LNCAP (cell line): ENCODE measurements at regions not wholly inside any gene's neighbourhood (a gene's known extent, or its start where the extent isn't known, plus 50 kb on each side); places are given as distances from the start of the nearest gene placed in this dataset.

Experiments used
- CTCF ChIP-seq: fragments of 450-650 bp; IDR thresholded peaks from 2 replicates; pipeline ENCODE4 v1.5.1; 2017; ENCODE audit warnings: mild to moderate bottlenecking

- no peak for TF ChIP-seq CTCF
Measured at GRCh38 chr5:93117751-93118531, 463.1 kb downstream of the NR2F1-AS1 start.

GRCh38 chr5:93107805-93108520 is 473.1 kb downstream of the NR2F1-AS1 start:
- TF ChIP-seq CTCF = no peak

- TF ChIP-seq CTCF = no peak
Measured at GRCh38 chr5:93107141-93107540, 473.9 kb downstream of the NR2F1-AS1 start.

GRCh38 chr5:93101661-93102060 is 479.4 kb downstream of the NR2F1-AS1 start:
- no peak for TF ChIP-seq CTCF

- no peak for TF ChIP-seq CTCF
Measured at GRCh38 chr5:93100976-93101375, 480.0 kb downstream of the NR2F1-AS1 start.

GRCh38 chr5:93100428-93100827 is 480.6 kb downstream of the NR2F1-AS1 start:
- TF ChIP-seq CTCF = no peak

- no peak for TF ChIP-seq CTCF
Measured at GRCh38 chr5:93099902-93100347, 481.1 kb downstream of the NR2F1-AS1 start.
